Right forelimb (tissue), 1 donor: ENCODE measurements at regions not wholly inside any gene's neighbourhood (a gene's known extent, or its start where the extent isn't known, plus 50 kb on each side); places are given as distances from the start of the nearest gene placed in this dataset.
"Not testable (repeated sequence)": the region's sequence is repeated elsewhere in the genome, so short reads cannot be mapped to it uniquely, and the experiment has no call there.

Experiments used
- DNase-seq: peaks from one replicate; pipeline ENCODE4 v3.0.0-alpha.2; 2018

DNA sequence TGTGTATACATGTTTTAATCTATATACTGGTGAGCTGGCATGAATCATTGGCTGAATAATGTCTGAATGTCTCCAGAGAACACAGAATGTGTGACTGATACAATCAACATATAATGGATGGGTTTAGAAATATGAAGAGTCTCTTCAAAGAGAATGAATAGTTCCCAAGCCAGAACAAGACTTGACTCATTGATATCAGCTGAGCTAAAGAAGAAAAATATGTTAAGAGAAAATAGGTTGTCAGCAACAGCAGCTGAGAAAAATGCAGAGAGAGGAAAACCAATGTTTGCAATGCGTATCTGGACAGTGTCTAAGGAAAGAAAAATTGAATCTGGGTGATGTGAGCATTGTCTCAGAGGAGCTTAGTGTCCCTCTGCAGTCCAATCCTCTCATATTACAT, 1281.8 kb upstream of the TENM4 start:
- DNase-seq = no peak

DNA sequence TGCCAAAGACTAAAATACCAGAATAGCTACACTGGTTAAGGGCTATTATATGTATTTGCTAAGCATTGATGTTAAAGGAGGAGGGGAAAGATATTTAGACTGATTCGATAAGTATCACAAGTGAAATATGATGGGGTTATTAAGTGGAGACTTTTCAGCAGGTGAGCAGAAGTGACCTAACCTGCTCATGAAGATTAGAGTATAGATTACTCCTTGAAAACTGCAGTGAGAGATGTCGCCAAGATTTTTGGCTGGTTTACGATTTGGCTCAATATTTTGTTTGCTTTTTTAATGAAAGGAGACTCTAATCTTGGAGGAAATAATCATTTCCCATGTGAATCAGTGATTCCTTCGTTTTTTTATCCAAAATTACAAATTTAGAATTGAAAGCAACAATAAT, 1279.5 kb upstream of the TENM4 start:
- DNase-seq = no peak

- DNase-seq = no peak
These were observed 1278.4 kb upstream of the TENM4 start for GRCh38 chr11:80719292-80719646.

DNA sequence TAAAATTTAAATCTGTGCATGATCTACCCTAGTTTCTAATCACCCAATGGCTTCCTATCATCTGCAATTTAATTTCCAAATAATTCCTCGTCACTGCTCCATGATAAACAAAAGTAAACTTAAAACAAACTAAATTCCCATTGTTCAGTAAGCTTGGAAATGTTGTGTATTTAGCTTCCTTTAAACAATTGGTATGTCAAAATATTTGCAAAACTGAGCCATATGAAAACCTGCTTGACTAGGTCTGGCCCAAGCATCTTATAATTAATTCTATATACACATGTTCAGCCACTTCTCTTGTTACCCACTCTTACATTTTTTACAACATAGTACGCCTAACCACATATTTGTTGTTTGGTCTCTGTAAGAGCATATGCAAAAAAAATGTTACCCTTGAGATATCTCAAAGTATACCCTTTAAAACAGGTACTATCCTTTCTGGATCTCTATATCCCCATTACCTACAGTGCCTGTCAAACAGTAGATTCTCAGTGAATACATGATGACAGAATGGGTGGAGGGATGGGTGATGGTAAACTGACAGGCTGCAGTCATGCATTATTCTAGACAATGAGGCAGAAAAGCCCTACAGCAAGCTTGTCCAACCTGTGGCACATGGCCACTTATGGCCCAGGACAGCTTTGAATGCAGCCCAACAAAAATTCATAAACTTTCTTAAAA, 1277.9 kb upstream of the TENM4 start:
- no peak for DNase-seq

GRCh38 chr11:80702264-80702663, 1261.4 kb upstream of the TENM4 start:
- no peak for DNase-seq

DNA sequence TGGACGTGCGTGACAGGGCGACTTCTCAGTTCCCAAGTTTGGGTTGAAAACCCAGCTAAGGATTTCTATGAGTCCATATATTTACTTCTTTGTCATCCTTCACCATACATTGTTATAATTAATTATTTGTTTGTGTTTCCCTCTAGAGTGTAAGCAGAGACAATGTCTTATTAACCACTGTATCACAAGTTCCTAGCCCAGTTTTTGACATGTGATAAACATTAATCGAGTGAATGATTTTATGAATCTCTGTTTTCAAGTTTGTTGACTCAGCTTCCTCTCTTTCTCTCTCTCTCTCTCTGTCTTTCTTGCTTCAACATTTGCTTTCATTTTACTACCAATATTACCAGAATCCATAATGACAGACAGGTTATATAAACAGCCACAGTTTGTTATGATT, 1259.6 kb upstream of the TENM4 start:
- no peak for DNase-seq

GRCh38 chr11:80699406-80700177, 1258.8 kb upstream of the TENM4 start:
- DNase-seq = not testable (repeated sequence)

- DNase-seq = no peak
These were observed 1257.8 kb upstream of the TENM4 start for GRCh38 chr11:80698637-80699036.

DNA sequence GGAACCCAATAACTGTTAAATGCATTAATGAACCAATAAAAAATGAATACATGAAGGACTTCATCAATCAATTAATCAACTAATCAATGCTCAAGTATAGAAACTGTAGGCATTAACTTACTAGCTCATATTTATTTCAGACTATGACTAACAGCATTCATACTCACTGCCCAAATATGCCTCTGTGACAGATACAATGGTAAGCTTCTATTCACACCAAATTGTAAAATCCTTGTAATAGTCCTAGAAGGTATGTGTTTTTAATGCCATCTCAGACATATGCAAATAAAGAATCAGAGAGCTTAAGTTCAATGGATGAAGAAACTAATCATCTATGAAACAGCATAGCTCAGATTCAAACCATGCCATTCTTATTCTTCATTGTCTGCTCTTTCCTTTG, 1253.6 kb upstream of the TENM4 start:
- DNase-seq = no peak

DNA sequence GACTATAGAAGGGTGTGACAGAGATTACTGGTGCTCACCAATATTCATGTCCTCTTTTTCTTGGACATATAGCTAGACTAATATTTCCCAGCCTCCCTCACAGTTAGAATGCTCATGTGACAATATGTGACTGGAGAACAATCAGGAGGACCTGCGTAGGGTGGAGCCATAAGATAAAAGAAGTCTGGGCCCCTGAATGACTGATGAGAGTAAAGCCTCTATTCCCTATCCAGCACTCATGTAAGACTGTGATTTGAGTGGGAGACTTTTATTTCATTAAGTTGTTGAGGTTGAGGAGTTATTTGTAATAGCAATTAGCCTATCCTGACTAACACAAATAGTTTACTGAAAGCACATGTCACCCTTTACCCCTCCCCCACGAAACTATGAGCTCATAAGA, 1247.1 kb upstream of the TENM4 start:
- DNase-seq = no peak

DNA sequence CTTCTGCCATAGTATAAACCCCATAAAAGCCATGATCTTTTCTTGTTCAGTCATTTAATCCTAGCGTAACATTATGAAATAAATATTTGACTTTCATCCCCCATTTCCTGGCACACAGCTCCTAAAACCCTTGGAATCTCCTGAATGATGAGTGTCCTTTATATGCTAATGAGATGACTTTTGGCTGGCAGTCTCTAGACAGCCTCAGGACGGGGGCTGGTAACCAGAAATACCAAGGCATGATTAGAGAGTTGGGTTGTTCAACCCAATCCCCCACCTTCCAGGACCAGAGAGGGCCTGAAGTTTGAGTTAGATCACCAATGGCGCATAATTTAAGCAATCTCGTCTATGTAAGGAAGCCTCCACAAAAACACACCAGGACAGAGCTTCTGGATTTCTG, 1246.1 kb upstream of the TENM4 start:
- no peak for DNase-seq

GRCh38 chr11:80673566-80673965, 1232.7 kb upstream of the TENM4 start:
- no peak for DNase-seq

DNA sequence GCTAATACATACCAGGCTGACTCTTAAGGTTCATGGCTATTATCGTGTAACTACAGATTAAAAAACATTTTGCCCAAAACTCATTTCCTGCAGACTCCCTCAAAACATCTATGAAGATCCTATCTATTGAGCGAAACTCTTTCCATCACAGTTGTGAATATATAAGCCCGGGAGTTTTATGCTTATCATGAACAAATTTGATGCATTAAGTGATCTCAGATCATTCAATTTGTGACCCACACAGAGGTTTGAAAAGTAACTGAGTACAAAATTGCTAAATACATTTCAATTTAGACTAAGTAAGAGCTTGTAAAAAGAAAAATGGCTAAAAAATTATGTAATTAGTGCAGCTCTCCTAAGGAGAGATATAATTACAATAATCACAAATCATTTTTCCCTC, 1228.8 kb upstream of the TENM4 start:
- no peak for DNase-seq

- DNase-seq = no peak
These were observed 1227.2 kb upstream of the TENM4 start for GRCh38 chr11:80668039-80668438.

DNA sequence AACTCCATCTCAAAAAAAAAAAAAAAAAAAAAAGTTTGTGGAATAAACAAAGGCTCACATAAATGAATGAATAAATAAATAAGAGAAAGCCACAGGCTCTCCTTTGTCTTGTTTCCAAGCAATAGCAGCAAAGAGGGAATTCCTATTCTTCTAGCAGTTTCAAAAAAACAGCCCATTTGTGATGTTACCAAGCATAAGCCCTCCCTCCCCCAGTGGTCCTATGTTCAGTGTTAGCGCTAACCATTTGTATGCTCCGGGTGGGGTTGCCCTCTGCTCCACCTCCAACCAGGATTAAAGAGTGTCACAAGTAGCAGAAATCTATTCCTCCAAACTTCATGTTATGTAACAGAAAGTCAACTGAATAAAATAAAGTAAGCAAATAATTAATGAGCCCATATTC, 1215.0 kb upstream of the TENM4 start:
- DNase-seq = no peak

DNA sequence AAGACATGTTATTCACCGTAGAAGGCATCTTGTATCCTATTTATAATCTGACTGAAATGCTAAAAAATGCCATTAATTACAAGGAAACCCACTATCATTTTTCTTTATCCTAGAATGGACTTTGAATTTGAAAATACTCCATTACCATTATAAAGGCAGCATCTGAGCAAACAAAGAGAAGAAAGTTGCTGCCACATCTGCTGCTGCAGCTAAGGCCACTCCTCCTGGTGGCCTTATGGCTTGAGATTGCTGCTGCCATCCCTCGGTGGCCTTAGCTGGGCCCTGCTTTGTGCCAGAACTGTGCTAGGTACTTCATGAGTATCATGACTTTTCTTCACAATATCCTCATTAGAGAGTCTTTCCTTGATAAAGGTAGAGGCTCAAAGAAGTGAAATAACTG, 1210.1 kb upstream of the TENM4 start:
- DNase-seq = no peak

- DNase-seq = no peak
These were observed 1208.4 kb upstream of the TENM4 start for GRCh38 chr11:80649186-80649585.

DNA sequence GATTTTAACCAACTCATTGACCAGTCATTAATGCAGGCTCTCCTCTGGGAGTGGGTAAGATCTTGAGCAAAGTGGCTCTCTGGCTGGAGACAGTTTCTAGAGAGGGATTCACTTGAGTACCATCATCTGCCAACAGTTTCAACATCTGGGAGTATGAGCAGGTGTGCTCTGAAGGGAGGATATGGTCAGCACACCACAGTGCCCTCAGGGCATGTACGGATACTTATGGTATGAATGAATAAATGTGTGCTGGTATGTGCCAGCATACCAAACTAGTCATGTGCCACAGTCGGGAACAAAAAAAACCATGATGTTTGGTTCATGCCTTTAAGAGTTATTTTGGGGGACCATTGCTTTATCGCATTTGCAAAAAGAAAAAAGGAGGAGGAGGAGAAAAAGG, 1197.5 kb upstream of the TENM4 start:
- DNase-seq = no peak

DNA sequence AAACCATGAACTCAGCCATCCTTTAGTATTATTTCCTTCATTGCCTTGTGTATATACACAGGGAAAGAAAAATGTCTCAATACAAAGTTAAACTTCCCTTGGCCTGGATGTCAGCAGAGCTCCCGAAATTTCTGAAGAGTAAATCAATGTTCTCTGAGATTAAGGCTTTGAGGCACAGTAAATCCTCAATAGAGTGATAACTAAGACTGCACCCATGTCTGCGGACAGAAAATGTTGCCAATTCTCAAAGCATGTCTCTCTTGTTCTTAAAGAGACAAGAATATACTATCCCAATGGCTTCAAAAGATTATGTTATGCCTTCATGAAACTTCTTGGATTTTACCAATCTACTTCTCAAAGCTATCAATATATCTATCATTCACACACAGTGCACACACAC, 1196.7 kb upstream of the TENM4 start:
- no peak for DNase-seq

GRCh38 chr11:80636999-80637398, 1196.2 kb upstream of the TENM4 start:
- DNase-seq = no peak

GRCh38 chr11:80635178-80635577, 1194.3 kb upstream of the TENM4 start:
- no peak for DNase-seq

DNA sequence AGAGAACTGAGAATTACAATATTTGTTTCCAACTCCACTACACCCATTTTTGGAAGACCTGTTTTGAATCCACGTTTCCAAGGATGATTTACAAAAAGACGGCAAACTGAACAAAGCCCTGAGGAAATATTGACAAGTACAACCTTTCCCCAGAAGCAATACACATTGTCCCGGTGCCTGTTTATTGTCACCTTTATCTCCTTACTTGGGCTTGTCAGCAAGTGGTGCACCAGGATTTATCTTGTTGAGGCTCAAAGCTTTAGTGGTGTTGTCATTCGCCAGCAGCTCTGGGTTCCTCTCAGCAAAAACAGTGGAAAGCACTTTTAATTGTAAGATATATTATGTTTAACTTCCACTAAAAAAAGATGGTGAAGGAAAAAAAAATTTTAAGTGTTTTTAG, 1191.9 kb upstream of the TENM4 start:
- DNase-seq = no peak

- no peak for DNase-seq
These were observed 1191.3 kb upstream of the TENM4 start for GRCh38 chr11:80632156-80632555.

DNA sequence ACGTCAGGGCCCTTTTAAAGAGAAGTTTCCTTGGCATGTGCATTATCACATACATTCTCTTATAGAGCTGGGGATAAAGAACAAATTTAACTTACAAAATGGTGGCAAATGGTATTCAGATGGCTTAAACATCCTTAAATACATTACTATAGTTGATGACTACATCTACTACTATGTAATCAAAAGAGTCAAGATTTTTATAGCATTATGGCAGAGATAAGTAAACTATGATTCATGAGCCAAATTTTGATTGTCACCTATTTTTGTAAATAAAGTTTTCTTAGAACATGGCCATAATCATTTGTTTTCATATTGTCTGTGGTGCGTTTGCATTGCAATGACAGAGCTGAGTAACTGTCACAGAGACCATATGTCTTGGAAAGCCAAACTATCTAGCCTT, 1188.6 kb upstream of the TENM4 start:
- no peak for DNase-seq

- DNase-seq = no peak
These were observed 1186.5 kb upstream of the TENM4 start for GRCh38 chr11:80627364-80627763.
